GM12878 (cell line): ENCODE measurements at regions not wholly inside any gene's neighbourhood (a gene's known extent, or its start where the extent isn't known, plus 50 kb on each side); places are given as distances from the start of the nearest gene placed in this dataset.

ENCODE experiments used
- ATAC-seq: fragments of 200-7000 bp; cut with Tn5 transposase; 3 replicates; pipeline ENCODE4 v1.9.1; 2020; ENCODE audit warnings: mild to moderate bottlenecking, moderate library complexity
- BruUV-seq: library from RNA; stranded (reverse); fragments of 400-500 nt; replicated peaks from 2 replicates; lab custom pipeline; 2021; lab: Mats Ljungman, UMichigan
- CTCF ChIA-PET: fragments of 300-600 bp; sonication (Branson Sonifier 250); formaldehyde crosslinking; extraction: SDS; loops from one replicate; lab custom pipeline; 2021; ENCODE audit warnings: inconsistent platforms; lab: Yijun Ruan, JAX
- POLR2A ChIA-PET: fragments of 350-600 bp; formaldehyde crosslinking; extraction: SDS; loops from one replicate; lab custom pipeline; 2021; ENCODE audit warnings: inconsistent platforms; lab: Charles Lee
- RAD21 ChIA-PET: fragments of 300-600 bp; sonication (Branson Sonifier 250); formaldehyde crosslinking; loops from one replicate; lab custom pipeline; 2023; ENCODE audit warnings: antibody characterized with exemption; ENCODE audit not compliant: unreplicated experiment; lab: Charles Lee
- SMC1A ChIA-PET: fragments of 300-600 bp; sonication (Branson Sonifier 250); formaldehyde crosslinking; loops from one replicate; lab custom pipeline; 2023; ENCODE audit not compliant: unreplicated experiment, uncharacterized antibody; lab: Charles Lee
- DNase-seq: peaks from one replicate; pipeline ENCODE4 v3.0.0-alpha.2; 2011; ENCODE audit warnings: low read depth, low spot score
- FAIRE-seq: peaks from 3 replicates; lab custom pipeline; 2011; peaks lifted over from hg19 to GRCh38; lab: Jason Lieb, UNC
- H2AFZ ChIP-seq: 2 replicates; pipeline ENCODE4 v1.6.0; 2011; ENCODE audit warnings: low read depth, low read length, control low read depth; ENCODE audit not compliant: control insufficient read depth
- H3K27ac ChIP-seq: 2 replicates; pipeline ENCODE4 v1.5.1; 2011; ENCODE audit warnings: control low read depth; ENCODE audit not compliant: control insufficient read depth, insufficient read depth
- H3K27me3 ChIP-seq, 2 experiments: replicated peaks in 1 of 2; 2 replicates each; pipeline versions ENCODE4 v1.6.0 to v1.6.1; 2011; ENCODE audit warnings: low read length in 1 of 2; ENCODE audit not compliant: control insufficient read depth in 2 of 2, insufficient read depth in 2 of 2
- H3K36me3 ChIP-seq, 2 experiments: 2 replicates each; pipeline ENCODE4 v1.5.1; 2011; ENCODE audit warnings: low read length in 1 of 2; ENCODE audit not compliant: control insufficient read depth in 2 of 2, insufficient read depth in 2 of 2
- H3K4me1 ChIP-seq: 2 replicates; pipeline ENCODE4 v1.6.1; 2011; ENCODE audit warnings: mild to moderate bottlenecking, low read length, moderate library complexity, mixed read lengths; ENCODE audit not compliant: control insufficient read depth, insufficient read depth
- H3K4me2 ChIP-seq: 2 replicates; pipeline ENCODE4 v1.6.0; 2011; ENCODE audit warnings: control low read depth; ENCODE audit not compliant: control insufficient read depth, insufficient read depth
- H3K4me3 ChIP-seq: fragments of 200-600 bp; sonication (generic); 2 replicates; pipeline ENCODE4 v1.5.1; 2016
- H3K79me2 ChIP-seq: 2 replicates; pipeline ENCODE4 v1.6.0; 2011; ENCODE audit warnings: low read length; ENCODE audit not compliant: control insufficient read depth, insufficient read depth
- H3K9ac ChIP-seq: 2 replicates; pipeline ENCODE4 v1.8.0; 2011; ENCODE audit warnings: low read length, control low read depth, mixed read lengths; ENCODE audit not compliant: control insufficient read depth, insufficient read depth
- H3K9me3 ChIP-seq: replicated peaks from 3 replicates; pipeline ENCODE4 v1.5.1; 2011; ENCODE audit warnings: mild to moderate bottlenecking, low read length; ENCODE audit not compliant: control insufficient read depth, insufficient read depth
- H4K20me1 ChIP-seq: 2 replicates; pipeline ENCODE4 v1.6.0; 2011; ENCODE audit not compliant: control insufficient read depth, insufficient read depth
- BCL3 ChIP-seq: IDR thresholded peaks from 2 replicates; pipeline ENCODE4 v1.6.1; 2011; ENCODE audit warnings: borderline replicate concordance, low read depth, mild to moderate bottlenecking, moderate library complexity, low read length; ENCODE audit not compliant: insufficient read depth, poor library complexity, severe bottlenecking
- CUX1 ChIP-seq: IDR thresholded peaks from 2 replicates; pipeline ENCODE4 v1.6.1; 2012; ENCODE audit warnings: improper control_type of control experiment, low read depth, low read length; ENCODE audit not compliant: insufficient replicate concordance
- MEF2B ChIP-seq: fragments of 450-650 bp; IDR thresholded peaks from 2 replicates; pipeline ENCODE4 v1.6.1; 2018; ENCODE audit warnings: mild to moderate bottlenecking, moderate library complexity; ENCODE audit not compliant: partially characterized antibody, poor library complexity, severe bottlenecking
- RAD21 ChIP-seq: IDR thresholded peaks from 2 replicates; pipeline ENCODE4 v1.6.1; 2011; ENCODE audit warnings: mild to moderate bottlenecking, low read depth, low read length, moderate library complexity; ENCODE audit not compliant: insufficient read depth
- TARDBP ChIP-seq: IDR thresholded peaks from 2 replicates; pipeline ENCODE4 v1.6.1; 2016; ENCODE audit warnings: borderline replicate concordance
- WGBS: methylation state at CpG from one replicate; pipeline ENCODE4 v1.1.6; 2016; ENCODE audit warnings: low lambda C conversion rate; ENCODE audit not compliant: insufficient replicate concordance, insufficient coverage; ENCODE audit errors: missing lambda C conversion rate; 5-methylcytosine and 5-hydroxymethylcytosine counted together
- in situ Hi-C: fragments of 300-500 bp; cut with MboI; formaldehyde crosslinking; loops from 9 replicates; pipeline ENCODE4 v1.14.3; 2018; ENCODE audit warnings: mixed read lengths
- intact Hi-C: fragments of 100-400 bp; cut with micrococcal nuclease; formaldehyde crosslinking; loops from one replicate; pipeline ENCODE4 v1.14.2; 2022; ENCODE audit not compliant: unreplicated experiment
- TF ChIP-seq, protein P1 (sequence below): fragments of 450-650 bp; IDR thresholded peaks from 2 replicates; pipeline ENCODE4 v1.6.1; 2016; ENCODE audit warnings: mild to moderate bottlenecking

DNA sequence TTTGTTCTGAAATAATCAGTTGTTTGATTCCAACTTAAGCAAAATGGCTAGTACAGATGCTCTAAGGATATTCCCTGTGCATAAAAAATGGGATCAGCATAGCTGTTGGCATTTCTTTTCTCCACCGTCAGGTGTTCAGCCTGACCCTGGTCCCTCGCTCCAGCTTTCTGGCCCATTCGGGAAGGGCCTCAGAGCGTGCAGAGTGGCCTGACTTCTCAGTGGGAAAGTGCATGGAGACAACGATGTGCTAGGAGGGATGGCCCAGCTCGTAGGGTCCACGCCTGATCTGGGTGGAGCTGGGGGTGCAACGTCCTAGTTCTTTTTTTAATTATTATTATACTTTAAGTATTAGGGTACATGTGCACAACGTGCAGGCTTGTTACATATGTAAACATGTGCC is 319.1 kb upstream of the IRX4 start:
- intact Hi-C loops: no loop called here
- Histone ChIP-seq H4K20me1 (no peaks in the 10 kb centered on the region), H3K36me3 (no peaks in the 10 kb centered on the region), H3K79me2 (no peaks in the 10 kb centered on the region), H3K27ac (no peak overlapping the region), H3K27me3 (no peaks in the 10 kb centered on the region), H3K9me3 (no peaks in the 10 kb centered on the region), H3K9ac (no peak overlapping the region), H2AFZ (no peak overlapping the region)
- ATAC-seq (no peak), DNase-seq (no peak)
- no TSS peak for BruUV-seq
- CTCF ChIA-PET: no interaction called here
- 42% methylated on average over 9 of the region's 9 CpGs for WGBS
- in situ Hi-C loops: no loop called here
- SMC1A ChIA-PET: no interaction called here
- RAD21 ChIA-PET: no interaction called here
- TF ChIP-seq TARDBP (no peak), MEF2B (no peak), BCL3 (no peak), CUX1 (no peak), RAD21 (no peak)
- TF ChIP-seq, protein P1, sequence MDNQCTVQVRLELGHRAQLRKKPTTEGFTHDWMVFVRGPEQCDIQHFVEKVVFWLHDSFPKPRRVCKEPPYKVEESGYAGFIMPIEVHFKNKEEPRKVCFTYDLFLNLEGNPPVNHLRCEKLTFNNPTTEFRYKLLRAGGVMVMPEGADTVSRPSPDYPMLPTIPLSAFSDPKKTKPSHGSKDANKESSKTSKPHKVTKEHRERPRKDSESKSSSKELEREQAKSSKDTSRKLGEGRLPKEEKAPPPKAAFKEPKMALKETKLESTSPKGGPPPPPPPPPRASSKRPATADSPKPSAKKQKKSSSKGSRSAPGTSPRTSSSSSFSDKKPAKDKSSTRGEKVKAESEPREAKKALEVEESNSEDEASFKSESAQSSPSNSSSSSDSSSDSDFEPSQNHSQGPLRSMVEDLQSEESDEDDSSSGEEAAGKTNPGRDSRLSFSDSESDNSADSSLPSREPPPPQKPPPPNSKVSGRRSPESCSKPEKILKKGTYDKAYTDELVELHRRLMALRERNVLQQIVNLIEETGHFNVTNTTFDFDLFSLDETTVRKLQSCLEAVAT: no peak
- TF ChIP-seq, all 136 proteins: peak for 0
- Histone ChIP-seq H3K4me2 (no peak overlapping the region), H3K4me1 (no peaks in the 10 kb centered on the region), H3K4me3 (no peak overlapping the region)
- no peak for FAIRE-seq
- POLR2A ChIA-PET: no interaction called here
